H1 (cell line): ENCODE measurements at regions not wholly inside any gene's neighbourhood (a gene's known extent, or its start where the extent isn't known, plus 50 kb on each side); places are given as distances from the start of the nearest gene placed in this dataset.

Source experiments
- CTCF ChIA-PET: fragments of 300-600 bp; sonication (Branson Sonifier 250); formaldehyde crosslinking; loops from one replicate; lab custom pipeline; 2021; ENCODE audit not compliant: partially characterized antibody; lab: Charles Lee
- POLR2A ChIA-PET: fragments of 300-600 bp; sonication (Branson Sonifier 250); formaldehyde crosslinking; loops from one replicate; lab custom pipeline; 2021; ENCODE audit warnings: inconsistent platforms; ENCODE audit not compliant: partially characterized antibody; lab: Charles Lee
- DNase-seq, 2 experiments: peaks; one replicate each; pipeline versions ENCODE4 v3.0.0 to v3.0.0-alpha.2; 2010 to 2022; ENCODE audit warnings: low spot score in 2 of 2, low read depth in 1 of 2, mixed read lengths in 1 of 2
- FAIRE-seq: peaks from 2 replicates; lab custom pipeline; 2011; peaks lifted over from hg19 to GRCh38; lab: Jason Lieb, UNC
- H2AFZ ChIP-seq: 2 replicates; pipeline ENCODE4 v1.8.1; 2012; ENCODE audit warnings: low read length, inconsistent platforms
- H2AK5ac ChIP-seq: 2 replicates; pipeline ENCODE4 v1.6.1; 2013; ENCODE audit warnings: low read depth, low read length
- H2BK120ac ChIP-seq: replicated peaks from 2 replicates; pipeline ENCODE3; 2013; ENCODE audit warnings: low read depth, low read length, inconsistent platforms
- H2BK12ac ChIP-seq: 2 replicates; pipeline ENCODE4 v1.6.1; 2013; ENCODE audit warnings: low read depth, low read length
- H2BK15ac ChIP-seq: 2 replicates; pipeline ENCODE4 v1.6.1; 2013; ENCODE audit warnings: low read length
- H2BK20ac ChIP-seq: 2 replicates; pipeline ENCODE4 v1.6.1; 2013; ENCODE audit warnings: low read length
- H2BK5ac ChIP-seq: 2 replicates; pipeline ENCODE4 v1.6.1; 2013; ENCODE audit warnings: low read depth, low read length
- H3K14ac ChIP-seq: 2 replicates; pipeline ENCODE4 v1.6.1; 2013; ENCODE audit warnings: inconsistent platforms; ENCODE audit not compliant: insufficient read length
- H3K18ac ChIP-seq: 2 replicates; pipeline ENCODE4 v1.6.1; 2013; ENCODE audit warnings: low read length; ENCODE audit errors: extremely low read depth
- H3K23ac ChIP-seq: 2 replicates; pipeline ENCODE4 v1.6.1; 2013; ENCODE audit warnings: inconsistent platforms; ENCODE audit not compliant: insufficient read length
- H3K23me2 ChIP-seq: 2 replicates; pipeline ENCODE4 v1.6.1; 2013; ENCODE audit warnings: low read depth, low read length
- H3K27ac ChIP-seq: 2 replicates; pipeline ENCODE4 v1.6.1; 2011; ENCODE audit warnings: low read depth, low read length, inconsistent platforms
- H3K27me3 ChIP-seq, 4 experiments: replicated peaks in 1 of 4; 1 replicate in 1 of 4; 2 replicates in 3 of 4; pipeline versions ENCODE4 v1.6.1 to v1.8.1; 2011 to 2013; ENCODE audit warnings: low read length in 3 of 4, mild to moderate bottlenecking in 3 of 4, inconsistent platforms in 2 of 4, mixed read lengths in 2 of 4, moderate library complexity in 1 of 4; ENCODE audit not compliant: control insufficient read depth in 3 of 4, insufficient read depth in 3 of 4; ENCODE audit errors: extremely low read depth in 1 of 4
- H3K36me3 ChIP-seq, 4 experiments: 2 replicates each; pipeline versions ENCODE4 v1.6.1 to v1.8.1; 2011 to 2013; ENCODE audit warnings: mild to moderate bottlenecking in 4 of 4, low read length in 3 of 4, moderate library complexity in 2 of 4, control low read depth in 1 of 4, inconsistent platforms in 1 of 4; ENCODE audit not compliant: insufficient read depth in 4 of 4, control insufficient read depth in 2 of 4
- H3K4ac ChIP-seq: replicated peaks from 2 replicates; pipeline ENCODE3; 2013; ENCODE audit warnings: low read length, low read depth, mixed read lengths, inconsistent platforms; ENCODE audit not compliant: insufficient read length
- H3K4me1 ChIP-seq, 4 experiments: replicated peaks in 1 of 4; 1 replicate in 1 of 4; 2 replicates in 3 of 4; pipeline versions ENCODE4 v1.6.1 to v1.8.1; 2011 to 2013; ENCODE audit warnings: low read length in 3 of 4, inconsistent platforms in 2 of 4, mixed read lengths in 1 of 4; ENCODE audit not compliant: insufficient read depth in 4 of 4, control insufficient read depth in 3 of 4
- H3K4me2 ChIP-seq, 2 experiments: 2 replicates each; pipeline versions ENCODE4 v1.6.1 to v1.8.1; 2011 to 2013; ENCODE audit warnings: low read depth in 2 of 2, low read length in 2 of 2, control low read depth in 1 of 2, inconsistent platforms in 1 of 2, mild to moderate bottlenecking in 1 of 2; ENCODE audit not compliant: insufficient read depth in 1 of 2
- H3K4me3 ChIP-seq, 4 experiments: fragments of 200-600, 300-600 bp in 1 of 4; sonication (generic), shearing (Covaris generic), sonication (Bioruptor Twin) in 1 of 4; 2 replicates each; pipeline versions ENCODE4 v1.5.1 to v1.8.1; 2011 to 2016; ENCODE audit warnings: low read length in 4 of 4, low read depth in 3 of 4, control low read depth in 2 of 4, inconsistent platforms in 2 of 4, mild to moderate bottlenecking in 2 of 4, mixed read lengths in 1 of 4, moderate library complexity in 1 of 4; ENCODE audit not compliant: insufficient read depth in 2 of 4; ENCODE audit errors: extremely low read depth in 1 of 4
- H3K56ac ChIP-seq: replicated peaks from 2 replicates; pipeline ENCODE3; 2013; ENCODE audit warnings: low read depth, mild to moderate bottlenecking, mixed read lengths, low read length, inconsistent platforms; ENCODE audit not compliant: insufficient read length
- H3K79me1 ChIP-seq: 2 replicates; pipeline ENCODE4 v1.6.1; 2013; ENCODE audit warnings: low read depth, low read length, control low read depth
- H3K79me2 ChIP-seq, 2 experiments: 2 replicates each; pipeline versions ENCODE4 v1.6.1 to v1.8.1; 2012 to 2013; ENCODE audit warnings: low read length in 2 of 2, mild to moderate bottlenecking in 2 of 2, inconsistent platforms in 1 of 2; ENCODE audit not compliant: insufficient read depth in 2 of 2, control insufficient read depth in 1 of 2
- H3K9ac ChIP-seq, 4 experiments: replicated peaks in 1 of 4; 1 replicate in 1 of 4; 2 replicates in 3 of 4; pipeline versions ENCODE4 v1.6.1 to v1.8.1; 2011 to 2013; ENCODE audit warnings: low read depth in 3 of 4, low read length in 3 of 4, control low read depth in 2 of 4, mild to moderate bottlenecking in 2 of 4, moderate library complexity in 2 of 4, inconsistent platforms in 1 of 4; ENCODE audit errors: extremely low read depth in 1 of 4
- H3K9me3 ChIP-seq, 2 experiments: 2 replicates each; pipeline versions ENCODE4 v1.6.1 to v1.8.1; 2012 to 2013; ENCODE audit warnings: mild to moderate bottlenecking in 2 of 2, moderate library complexity in 2 of 2, control low read depth in 1 of 2, inconsistent platforms in 1 of 2, low read depth in 1 of 2, low read length in 1 of 2, mixed read lengths in 1 of 2; ENCODE audit not compliant: insufficient read depth in 2 of 2
- H4K20me1 ChIP-seq, 2 experiments: replicated peaks in 1 of 2; 2 replicates each; pipeline versions ENCODE3 to v1.8.1; 2011 to 2013; ENCODE audit warnings: inconsistent platforms in 2 of 2, low read length in 2 of 2, mild to moderate bottlenecking in 1 of 2; ENCODE audit not compliant: insufficient read depth in 2 of 2, control insufficient read depth in 1 of 2
- H4K5ac ChIP-seq: 2 replicates; pipeline ENCODE4 v1.6.1; 2013; ENCODE audit warnings: low read length, low read depth, mixed read lengths, inconsistent platforms; ENCODE audit not compliant: insufficient read length
- H4K8ac ChIP-seq: 2 replicates; pipeline ENCODE4 v1.8.0; 2013; ENCODE audit warnings: mild to moderate bottlenecking, moderate library complexity, low read length, inconsistent platforms; ENCODE audit not compliant: insufficient read depth; ENCODE audit errors: extremely low read depth
- H4K91ac ChIP-seq: replicated peaks from 2 replicates; pipeline ENCODE3; 2013; ENCODE audit warnings: low read length, mixed read lengths, inconsistent platforms; ENCODE audit not compliant: insufficient read length
- CBX8 ChIP-seq: fragments of 300-800, 300-1000 bp; sonication (generic); IDR thresholded peaks from 2 replicates; pipeline ENCODE4 v1.7.1; 2016; ENCODE audit warnings: low read depth, low read length, borderline replicate concordance
- CHD2 ChIP-seq: IDR thresholded peaks from 2 replicates; pipeline ENCODE4 v1.6.1; 2012; ENCODE audit warnings: low read length, improper control_type of control experiment
- EGR1 ChIP-seq: IDR thresholded peaks from 2 replicates; pipeline ENCODE4 v1.6.1; 2011; ENCODE audit warnings: low read depth, low read length, borderline replicate concordance
- POLR2AphosphoS5 ChIP-seq: IDR thresholded peaks from 2 replicates; pipeline ENCODE4 v1.6.1; 2011; ENCODE audit warnings: low read depth, low read length
- SAP30 ChIP-seq: fragments of 300-600 bp; sonication (generic); IDR thresholded peaks from 2 replicates; pipeline ENCODE4 v1.7.1; 2012; ENCODE audit warnings: low read length, moderate library complexity, mild to moderate bottlenecking, inconsistent platforms; ENCODE audit not compliant: insufficient read depth, insufficient replicate concordance
- TAF7 ChIP-seq: optimal IDR thresholded peaks from 2 replicates; pipeline ENCODE3; 2011; ENCODE audit warnings: low read depth, mild to moderate bottlenecking, inconsistent platforms, low read length, moderate library complexity, borderline replicate concordance
- WGBS, 2 experiments: shearing (Covaris generic) in 1 of 2; methylation state at CpG; one replicate each; pipeline versions ENCODE4 v1.1.6 to v1.1.7; 2013 to 2015; ENCODE audit warnings: low lambda C conversion rate in 2 of 2, mixed read lengths in 2 of 2, inconsistent platforms in 1 of 2, low coverage in 1 of 2, missing lambda C conversion rate in 1 of 2; ENCODE audit not compliant: insufficient replicate concordance in 2 of 2, insufficient coverage in 1 of 2, insufficient read length in 1 of 2; ENCODE audit errors: extremely low coverage in 1 of 2, missing lambda C conversion rate in 1 of 2; 5-methylcytosine and 5-hydroxymethylcytosine counted together

GRCh38 chr6:28764761-28765282 lies 159.0 kb downstream of the TRIM27 start:
- Histone ChIP-seq H3K27me3 (peaks cover 49 to 77% (median 71%) of the 10 kb centered on the region in 4 experiments), H2AK5ac (no peak overlapping the region), H3K23ac (no peak overlapping the region), H3K4me2 (peak overlapping the region; percentile 70 to 81), H2AFZ (no peak overlapping the region), H3K14ac (no peak overlapping the region), H3K36me3 (no peaks in the 10 kb centered on the region), H4K20me1 (peaks cover 7% of the 10 kb centered on the region in 2 experiments), H3K9me3 (no peaks in the 10 kb centered on the region), H4K91ac (no peak overlapping the region), H3K79me1 (no peaks in the 10 kb centered on the region), H3K23me2 (no peaks in the 10 kb centered on the region; the same call in none of the 2 replicates), H2BK12ac (no peak overlapping the region), H3K4me3 (peak overlapping the region; percentile 6 to 59 (median 16); a peak in 5 of 8 replicates), H2BK20ac (no peak overlapping the region), H2BK5ac (no peak overlapping the region), H4K8ac (no peak overlapping the region), H3K79me2 (no peaks in the 10 kb centered on the region), H3K4ac (no peak overlapping the region), H4K5ac (no peak overlapping the region), H3K9ac (no peak overlapping the region), H3K18ac (no peak overlapping the region), H2BK120ac (no peak overlapping the region), H3K56ac (no peak overlapping the region), H3K27ac (no peak overlapping the region), H3K4me1 (peaks cover 10 to 32% (median 17%) of the 10 kb centered on the region in 4 experiments), H2BK15ac (no peak overlapping the region)
- FAIRE-seq (no peak), DNase-seq (no peak)
- POLR2A ChIA-PET: interaction anchor here (1.8 to 1.9 kb wide), 2 partner anchors 11 to 21 kb away, joined by 7 to 9 read pairs; no protein-coding TSS in a partner anchor
- WGBS, 2 experiments: 12% methylated on average over 15 of the region's 15 CpGs; no CpG with 5 or more reads in 1 of the 2 experiments
- CTCF ChIA-PET: interaction anchor here (0.6 to 2.0 kb wide), 4 partner anchors 9 to 79 kb away, joined by 4 read pairs; no protein-coding TSS in a partner anchor
- no peak for TF ChIP-seq POLR2AphosphoS5
- TF ChIP-seq CHD2: no peak
- peak; percentile 98 for TF ChIP-seq CBX8
- no peak for TF ChIP-seq EGR1
- no peak for TF ChIP-seq SAP30
- TF ChIP-seq TAF7: no peak
